ENCODE measurements at regions not wholly inside any gene's neighbourhood (a gene's known extent, or its start where the extent isn't known, plus 50 kb on each side); places are given as distances from the start of the nearest gene placed in this dataset.

- no peak for TF ChIP-seq POU2F2 (IDR thresholded peaks at IDR 0.05; ENCODE audit: low read depth, low read length)
- no peak for TF ChIP-seq POLR2AphosphoS5 (IDR thresholded peaks at IDR 0.05; ENCODE audit: low read depth, low read length)
- TF ChIP-seq POLR2A (IDR thresholded peaks at IDR 0.05; ENCODE audit: low read depth, low read length) = no peak
- TF ChIP-seq TAF1 (IDR thresholded peaks at IDR 0.05; ENCODE audit: low read depth, low read length) = no peak
- TF ChIP-seq SPI1 (IDR thresholded peaks at IDR 0.05; ENCODE audit: low read depth, low read length) = no peak
Observed at GRCh38 chr3:144097163-144097562, 125.5 kb downstream of the DIPK2A start.

Measured in GM12891 (cell line).